Osteoblast (primary cell): ENCODE measurements at regions not wholly inside any gene's neighbourhood (a gene's known extent, or its start where the extent isn't known, plus 50 kb on each side); places are given as distances from the start of the nearest gene placed in this dataset.

Experiments used
- DNase-seq: peaks from one replicate; pipeline ENCODE4 v3.0.0; 2011; ENCODE audit warnings: low spot score, mixed read lengths; ENCODE audit not compliant: insufficient read length; ENCODE audit errors: missing footprints
- H2AFZ ChIP-seq: 2 replicates; pipeline ENCODE4 v1.6.0; 2011; ENCODE audit warnings: mild to moderate bottlenecking, low read length
- H3K27ac ChIP-seq: 2 replicates; pipeline ENCODE4 v1.5.1; 2011; ENCODE audit warnings: mild to moderate bottlenecking, low read depth, low read length, moderate library complexity
- H3K27me3 ChIP-seq: 2 replicates; pipeline ENCODE4 v1.6.0; 2012; ENCODE audit warnings: mild to moderate bottlenecking, control low read depth, inconsistent platforms, low read length, moderate library complexity; ENCODE audit not compliant: insufficient read depth
- H3K36me3 ChIP-seq: 2 replicates; pipeline ENCODE4 v1.5.1; 2011; ENCODE audit warnings: mild to moderate bottlenecking, low read length, control low read depth, moderate library complexity; ENCODE audit not compliant: insufficient read depth
- H3K4me1 ChIP-seq: 2 replicates; pipeline ENCODE4 v1.5.1; 2011; ENCODE audit warnings: mild to moderate bottlenecking, low read length, control low read depth, moderate library complexity; ENCODE audit not compliant: insufficient read depth
- H3K4me2 ChIP-seq: 2 replicates; pipeline ENCODE4 v1.6.0; 2011; ENCODE audit warnings: mild to moderate bottlenecking, low read length; ENCODE audit not compliant: insufficient read depth
- H3K4me3 ChIP-seq: fragments of 200-600 bp; sonication (generic); 3 replicates; pipeline ENCODE4 v1.5.1; 2012; ENCODE audit warnings: mild to moderate bottlenecking, low read length, inconsistent platforms; ENCODE audit not compliant: insufficient read depth
- H3K79me2 ChIP-seq: 2 replicates; pipeline ENCODE4 v1.6.0; 2012; ENCODE audit warnings: mild to moderate bottlenecking, low read length, control low read depth, inconsistent platforms; ENCODE audit not compliant: insufficient read depth
- H3K9me3 ChIP-seq: 2 replicates; pipeline ENCODE4 v1.5.1; 2011; ENCODE audit warnings: low read depth, low read length, control low read depth
- H4K20me1 ChIP-seq: 2 replicates; pipeline ENCODE4 v1.6.0; 2012; ENCODE audit warnings: mild to moderate bottlenecking, low read length, control low read depth; ENCODE audit not compliant: insufficient read depth
- CTCF ChIP-seq: IDR thresholded peaks from 2 replicates; pipeline ENCODE4 v1.5.1; 2011; ENCODE audit warnings: mild to moderate bottlenecking, low read depth, low read length, moderate library complexity; ENCODE audit errors: extremely low read depth

- Histone ChIP-seq H3K27me3 (no peaks in the 10 kb centered on the region), H3K4me3 (no peak overlapping the region), H3K9me3 (no peaks in the 10 kb centered on the region), H3K4me2 (no peak overlapping the region), H3K4me1 (no peaks in the 10 kb centered on the region), H4K20me1 (no peaks in the 10 kb centered on the region), H2AFZ (no peak overlapping the region), H3K79me2 (no peaks in the 10 kb centered on the region), H3K27ac (no peak overlapping the region), H3K36me3 (no peaks in the 10 kb centered on the region)
- no peak for TF ChIP-seq CTCF
- DNase-seq, result no peak
Measured at GRCh38 chr6:114556846-114557488, 214.1 kb upstream of the HS3ST5 start.

- no peaks in the 10 kb centered on the region for H3K9me3 ChIP-seq
- H3K36me3 ChIP-seq, result no peaks in the 10 kb centered on the region
- H2AFZ ChIP-seq, result no peak overlapping the region
- no peaks in the 10 kb centered on the region for H3K4me1 ChIP-seq
- no peaks in the 10 kb centered on the region for H4K20me1 ChIP-seq
- H3K27me3 ChIP-seq, result no peaks in the 10 kb centered on the region
- H3K27ac ChIP-seq, result no peak overlapping the region
- H3K79me2 ChIP-seq, result no peaks in the 10 kb centered on the region
- no peak overlapping the region for H3K4me2 ChIP-seq
- no peak for DNase-seq
- no peak for TF ChIP-seq CTCF
- no peak overlapping the region for H3K4me3 ChIP-seq
Measured at GRCh38 chr6:114550316-114550715, 207.5 kb upstream of the HS3ST5 start.

- H2AFZ ChIP-seq, result no peak overlapping the region
Measured at GRCh38 chr6:114543696-114544095, 200.9 kb upstream of the HS3ST5 start.

GRCh38 chr6:114541794-114542193, 199.0 kb upstream of the HS3ST5 start:
- no peaks in the 10 kb centered on the region for H3K27me3 ChIP-seq
- H3K4me3 ChIP-seq, result no peak overlapping the region
- H3K4me1 ChIP-seq, result no peaks in the 10 kb centered on the region
- H4K20me1 ChIP-seq, result no peaks in the 10 kb centered on the region
- no peaks in the 10 kb centered on the region for H3K36me3 ChIP-seq
- H3K27ac ChIP-seq, result no peak overlapping the region
- no peaks in the 10 kb centered on the region for H3K9me3 ChIP-seq
- no peak for DNase-seq
- no peak overlapping the region for H2AFZ ChIP-seq
- TF ChIP-seq CTCF, result no peak
- H3K79me2 ChIP-seq, result no peaks in the 10 kb centered on the region
- no peak overlapping the region for H3K4me2 ChIP-seq

More at GRCh38 chr6:114543696-114544095, 200.9 kb upstream of the HS3ST5 start:
- Histone ChIP-seq H3K79me2 (no peaks in the 10 kb centered on the region), H4K20me1 (no peaks in the 10 kb centered on the region), H3K27ac (no peak overlapping the region), H3K4me1 (no peaks in the 10 kb centered on the region), H3K4me2 (no peak overlapping the region), H3K27me3 (no peaks in the 10 kb centered on the region), H3K36me3 (no peaks in the 10 kb centered on the region), H3K9me3 (no peaks in the 10 kb centered on the region), H3K4me3 (no peak overlapping the region)
- no peak for TF ChIP-seq CTCF
- no peak for DNase-seq
